ENCODE measurements at regions not wholly inside any gene's neighbourhood (a gene's known extent, or its start where the extent isn't known, plus 50 kb on each side); places are given as distances from the start of the nearest gene placed in this dataset.

DNA sequence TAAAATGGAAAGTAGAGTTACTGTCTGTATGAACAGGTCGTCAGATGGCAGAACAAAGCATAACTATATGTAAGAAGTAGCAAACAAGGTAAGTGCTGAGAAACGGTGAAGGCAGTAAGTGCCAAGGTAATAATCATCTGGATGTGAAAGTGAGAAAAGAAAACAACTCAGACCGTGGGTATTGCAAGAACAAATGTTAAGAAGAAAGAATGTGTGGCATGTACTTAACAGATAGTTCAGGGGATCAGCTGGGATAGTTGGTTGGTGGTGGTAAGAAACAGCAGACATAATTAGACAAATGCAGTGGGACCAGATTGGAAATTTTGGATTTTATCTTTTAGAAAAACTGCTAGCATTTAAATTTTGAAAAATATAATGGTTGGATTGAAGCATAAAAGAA lies 375.8 kb upstream of the NXPH2 start:
- no peak for TF ChIP-seq CTCF (IDR thresholded peaks at IDR 0.05)
- TF ChIP-seq EP300 (IDR thresholded peaks at IDR 0.05): no peak
